GM19452 (cell line): ENCODE measurements at regions not wholly inside any gene's neighbourhood (a gene's known extent, or its start where the extent isn't known, plus 50 kb on each side); places are given as distances from the start of the nearest gene placed in this dataset.

ENCODE experiments used
- ATAC-seq: cut with Tn5 transposase; IDR thresholded peaks from one replicate; pipeline ENCODE4 v1.9.1; 2021; ENCODE audit not compliant: unreplicated experiment

DNA sequence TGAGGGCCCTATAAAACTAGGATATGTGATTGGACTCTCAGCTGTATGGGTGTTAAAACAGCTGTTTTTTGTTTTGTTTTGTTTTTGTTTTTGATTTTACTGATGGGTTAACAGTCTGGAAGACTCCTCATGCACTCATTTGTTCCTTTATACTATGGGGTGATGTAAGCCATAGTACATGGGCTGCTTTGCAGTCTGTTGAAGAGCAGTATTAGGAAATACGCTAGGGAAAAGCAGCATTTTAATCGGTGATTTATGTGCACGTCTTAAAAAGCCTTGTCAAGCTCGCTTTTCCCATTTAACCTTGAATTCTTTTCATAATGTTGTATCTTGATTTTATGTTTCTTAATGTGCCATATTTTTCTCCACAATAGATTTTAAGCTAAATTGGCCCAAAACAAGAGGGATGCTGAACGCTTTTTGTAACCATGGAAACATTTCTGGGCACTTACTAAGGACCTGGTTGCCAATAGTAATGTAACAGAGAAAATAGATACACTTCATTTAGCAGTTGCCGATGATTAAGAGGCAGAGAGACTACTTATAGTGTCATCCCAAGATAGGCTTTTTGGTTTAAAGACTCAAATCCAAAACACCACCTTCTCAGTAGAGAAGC is 244.0 kb downstream of the SNAPC1 start:
- no peak for ATAC-seq

- ATAC-seq, result no peak
These were observed 253.0 kb downstream of the SNAPC1 start for GRCh38 chr14:62015243-62015642.

DNA sequence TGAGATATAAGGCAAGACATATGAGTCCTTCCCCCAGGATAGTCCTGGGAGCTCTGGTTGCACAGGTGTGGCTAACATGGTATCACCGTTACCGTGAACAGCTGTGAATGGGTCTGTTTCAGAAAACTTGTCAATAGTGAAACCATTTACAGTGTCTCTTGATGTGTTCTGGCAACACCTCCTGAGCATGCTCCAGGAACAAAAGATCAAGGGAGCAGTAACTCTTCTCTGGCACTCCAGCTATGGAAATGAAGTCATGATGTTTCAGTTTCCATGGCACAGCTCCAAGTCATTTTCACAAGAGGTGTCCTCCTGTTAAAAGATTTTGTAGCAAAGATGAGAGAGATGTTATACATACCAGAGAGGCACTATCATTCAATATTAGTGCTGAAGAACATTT is 253.7 kb downstream of the SNAPC1 start:
- ATAC-seq, result no peak

- no peak for ATAC-seq
These were observed 255.5 kb downstream of the SNAPC1 start for GRCh38 chr14:62017651-62018230.

DNA sequence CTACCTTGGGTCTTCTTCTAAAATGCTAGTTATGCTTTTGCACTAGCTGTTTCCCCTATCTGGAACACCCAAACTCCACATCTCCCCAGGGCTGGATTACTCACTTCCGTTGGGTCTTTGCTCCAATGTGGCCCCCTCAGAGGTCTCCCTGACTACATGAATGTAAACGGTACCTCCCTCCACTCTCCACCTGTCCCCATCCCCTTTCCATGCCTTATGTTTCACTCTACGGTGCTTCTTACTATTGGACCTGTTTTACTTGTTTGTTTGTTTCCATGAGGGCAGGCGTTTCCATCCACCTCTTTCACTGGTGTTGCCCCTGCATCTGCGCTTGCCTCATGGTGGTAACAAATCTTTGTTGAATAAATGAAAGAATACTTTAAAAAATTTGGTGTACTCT is 256.4 kb downstream of the SNAPC1 start:
- ATAC-seq, result no peak

DNA sequence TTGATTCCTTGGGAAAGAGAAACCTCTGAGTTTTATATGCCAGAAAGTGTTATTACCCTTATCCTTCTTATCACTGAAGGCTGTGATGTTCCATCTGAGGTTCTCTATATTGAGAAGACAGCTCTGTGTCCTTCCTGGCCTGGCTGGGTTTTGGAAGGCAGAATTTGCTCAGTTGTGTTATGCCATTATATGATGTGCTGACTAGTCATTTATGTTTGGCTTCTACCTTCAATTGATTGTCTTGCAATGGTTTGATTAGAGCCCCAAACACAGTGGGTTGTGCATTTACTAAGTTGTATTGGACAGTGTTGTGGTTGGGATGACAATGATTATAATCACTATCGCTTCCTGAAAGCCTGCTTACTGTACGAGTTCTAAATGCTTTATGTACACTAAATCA is 265.7 kb downstream of the SNAPC1 start:
- ATAC-seq, result no peak

- ATAC-seq, result peak; percentile 54
These were observed 267.3 kb downstream of the SNAPC1 start for GRCh38 chr14:62029569-62029924.

- ATAC-seq, result no peak
These were observed 268.2 kb downstream of the SNAPC1 start for GRCh38 chr14:62030387-62030786.

GRCh38 chr14:62031504-62031903 is 269.3 kb downstream of the SNAPC1 start:
- ATAC-seq, result no peak

GRCh38 chr14:62053188-62053587 is 291.0 kb downstream of the SNAPC1 start:
- no peak for ATAC-seq

- no peak for ATAC-seq
These were observed 294.6 kb downstream of the SNAPC1 start for GRCh38 chr14:62056789-62057188.

DNA sequence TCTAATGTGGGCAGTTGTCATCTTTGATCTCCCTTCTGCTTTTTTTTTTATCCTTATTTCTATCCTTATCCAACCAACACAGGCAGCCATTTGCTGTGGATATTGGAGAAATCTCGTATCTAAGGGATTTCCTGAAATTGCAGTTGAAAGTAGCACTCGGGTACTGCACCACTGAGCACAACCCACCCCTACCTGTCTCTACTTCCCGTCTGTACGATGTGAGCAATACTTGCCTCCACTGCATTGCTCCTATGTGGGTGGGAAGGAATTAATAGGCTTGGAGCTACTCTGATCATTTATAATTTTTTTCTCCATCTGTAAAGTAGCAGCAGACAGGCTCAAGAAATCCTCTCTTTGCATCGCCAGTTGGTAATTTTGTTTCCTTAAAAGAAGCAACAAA is 300.4 kb downstream of the SNAPC1 start:
- no peak for ATAC-seq

DNA sequence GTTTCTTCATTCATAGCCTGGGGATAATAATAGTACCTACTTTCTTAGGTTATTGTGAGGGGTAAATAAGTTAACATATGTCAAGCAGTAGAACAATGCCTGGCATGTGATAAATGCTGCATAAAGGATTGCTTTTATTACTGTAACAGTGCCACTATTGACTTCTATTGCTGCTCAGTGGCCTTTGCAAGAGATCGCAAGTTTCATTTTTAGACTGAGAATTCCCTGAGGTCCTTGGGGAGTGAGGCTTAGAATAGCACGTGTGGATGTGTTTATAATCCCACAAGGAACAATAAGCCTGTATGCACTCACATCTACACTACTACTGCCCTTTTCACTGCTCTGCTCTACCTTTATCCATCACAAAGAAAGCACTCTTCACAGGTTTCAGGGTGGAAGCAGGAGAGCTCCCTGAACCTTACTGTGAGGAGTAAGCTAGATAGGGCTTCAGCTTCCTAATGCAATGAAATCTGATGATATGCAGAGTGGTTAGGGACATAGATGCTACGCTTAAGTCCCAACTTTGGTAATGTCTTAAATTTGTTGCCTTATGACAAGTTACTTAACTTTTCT is 302.6 kb downstream of the SNAPC1 start:
- no peak for ATAC-seq

- ATAC-seq, result no peak
These were observed 304.1 kb downstream of the SNAPC1 start for GRCh38 chr14:62066304-62066703.

- no peak for ATAC-seq
These were observed 308.8 kb downstream of the SNAPC1 start for GRCh38 chr14:62071039-62071438.

GRCh38 chr14:62076368-62076767 is 314.1 kb downstream of the SNAPC1 start:
- no peak for ATAC-seq

DNA sequence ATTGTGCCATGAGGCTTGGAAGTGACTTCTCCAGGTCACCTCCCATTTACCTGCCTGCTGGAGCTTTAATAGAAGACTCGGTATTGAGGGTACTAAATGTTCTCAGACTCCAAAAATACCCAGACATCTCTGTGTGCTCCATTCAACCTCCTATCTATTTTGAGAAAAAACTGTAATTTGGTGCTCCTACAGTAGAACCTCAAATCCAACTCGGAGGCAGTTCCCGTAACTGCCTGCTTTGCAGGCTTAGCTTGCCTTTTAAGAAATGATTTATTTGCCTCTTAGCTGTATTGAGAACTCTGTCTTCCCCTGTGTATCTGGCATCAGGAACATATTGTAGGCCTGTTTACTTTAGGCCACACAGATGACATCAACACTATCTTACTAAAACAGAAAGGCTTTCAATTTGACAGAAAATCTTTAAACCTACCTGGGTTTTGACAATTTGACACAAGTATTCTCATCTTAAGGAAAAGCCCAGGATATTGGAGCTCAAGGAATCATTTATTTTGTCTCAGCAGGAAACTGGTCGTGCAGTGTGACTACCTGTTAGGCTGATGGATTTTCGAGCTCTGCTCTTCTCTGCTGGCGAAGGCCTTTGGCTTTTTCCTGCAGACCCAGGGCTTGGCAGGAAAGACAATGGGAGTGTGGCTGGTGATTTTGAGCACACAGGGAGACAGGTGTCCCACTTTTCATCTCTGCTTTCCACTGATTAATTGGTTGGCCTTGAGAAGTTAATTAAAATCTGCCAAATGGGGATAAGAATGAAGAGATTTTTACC is 314.8 kb downstream of the SNAPC1 start:
- no peak for ATAC-seq

GRCh38 chr14:62077676-62078261 is 315.5 kb downstream of the SNAPC1 start:
- ATAC-seq, result no peak

- peak; percentile 41 for ATAC-seq
These were observed 316.8 kb downstream of the SNAPC1 start for GRCh38 chr14:62079038-62079437.

DNA sequence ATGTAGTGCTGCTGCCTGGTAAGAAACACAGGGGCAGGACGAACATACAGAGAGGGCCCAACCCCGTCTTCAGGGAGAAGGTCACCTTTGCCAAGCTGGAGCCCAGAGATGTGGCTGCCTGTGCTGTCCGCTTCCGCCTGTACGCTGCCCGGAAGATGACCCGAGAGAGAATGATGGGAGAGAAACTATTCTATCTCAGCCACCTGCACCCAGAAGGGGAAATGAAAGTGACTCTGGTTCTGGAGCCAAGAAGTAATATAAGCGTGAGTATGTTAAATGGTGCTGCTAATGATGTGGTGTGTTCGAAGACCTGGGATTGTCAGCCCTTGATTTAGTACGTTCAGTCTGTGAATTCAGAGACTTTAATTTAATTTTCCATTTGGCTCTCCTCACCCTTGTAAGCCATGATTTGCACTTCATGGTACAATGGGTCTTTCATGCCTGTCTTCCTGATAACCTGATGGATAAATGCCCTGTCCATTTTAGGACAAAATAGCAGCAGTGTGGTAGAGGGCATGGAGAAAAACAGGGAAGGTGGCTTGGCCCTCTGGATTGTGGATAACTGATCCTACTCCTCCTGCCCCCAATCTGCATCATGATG is 318.9 kb downstream of the SNAPC1 start:
- ATAC-seq, result peak; percentile 93

DNA sequence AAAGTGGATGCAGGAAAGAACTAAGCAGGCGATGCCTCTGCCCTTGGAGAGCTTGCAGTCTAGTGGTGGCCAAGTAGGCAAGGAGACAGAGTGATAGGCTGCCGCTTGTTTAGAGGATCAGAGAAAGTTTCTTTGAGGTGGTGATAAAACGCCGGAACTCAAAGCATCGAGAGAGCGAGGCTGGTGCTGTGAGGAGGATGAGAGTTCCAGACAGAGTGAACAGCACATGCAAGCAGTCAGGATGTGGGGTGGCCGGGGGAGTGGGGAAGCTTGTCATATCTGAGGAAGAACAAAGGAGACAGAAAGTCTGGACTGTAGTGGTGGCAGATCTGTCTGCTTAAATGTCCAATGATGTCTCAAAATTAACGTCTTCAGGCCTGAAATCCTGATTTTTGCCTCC is 319.7 kb downstream of the SNAPC1 start:
- ATAC-seq, result no peak
